ENCODE measurements at regions not wholly inside any gene's neighbourhood (a gene's known extent, or its start where the extent isn't known, plus 50 kb on each side); places are given as distances from the start of the nearest gene placed in this dataset.

- TF ChIP-seq CBX5 (IDR thresholded peaks at IDR 0.05; ENCODE audit: low read depth, low read length) = no peak
Observed at GRCh38 chr20:6635034-6635736, 132.3 kb upstream of the BMP2 start (continued).
